GM10248 (cell line): ENCODE measurements at regions not wholly inside any gene's neighbourhood (a gene's known extent, or its start where the extent isn't known, plus 50 kb on each side); places are given as distances from the start of the nearest gene placed in this dataset.

Experiments used
- CTCF ChIA-PET: fragments of 300-600 bp; sonication (Branson Sonifier 250); formaldehyde crosslinking; extraction: SDS; loops from one replicate; lab custom pipeline; 2021; ENCODE audit warnings: antibody characterized with exemption; lab: Yijun Ruan, JAX
- POLR2A ChIA-PET: fragments of 350-650 bp; sonication (Branson Sonifier 250); formaldehyde crosslinking; extraction: SDS; loops from one replicate; lab custom pipeline; 2020; ENCODE audit warnings: antibody characterized with exemption; lab: Yijun Ruan, JAX
- DNase-seq: peaks from one replicate; pipeline ENCODE4 v3.0.0; 2012; ENCODE audit errors: extremely low spot score
- TF ChIP-seq, protein P1 (sequence below): IDR thresholded peaks from 2 replicates; pipeline ENCODE4 v1.5.1; 2012; ENCODE audit warnings: mild to moderate bottlenecking, low read depth; ENCODE audit errors: extremely low read depth, missing control alignments, control extremely low read depth

DNA sequence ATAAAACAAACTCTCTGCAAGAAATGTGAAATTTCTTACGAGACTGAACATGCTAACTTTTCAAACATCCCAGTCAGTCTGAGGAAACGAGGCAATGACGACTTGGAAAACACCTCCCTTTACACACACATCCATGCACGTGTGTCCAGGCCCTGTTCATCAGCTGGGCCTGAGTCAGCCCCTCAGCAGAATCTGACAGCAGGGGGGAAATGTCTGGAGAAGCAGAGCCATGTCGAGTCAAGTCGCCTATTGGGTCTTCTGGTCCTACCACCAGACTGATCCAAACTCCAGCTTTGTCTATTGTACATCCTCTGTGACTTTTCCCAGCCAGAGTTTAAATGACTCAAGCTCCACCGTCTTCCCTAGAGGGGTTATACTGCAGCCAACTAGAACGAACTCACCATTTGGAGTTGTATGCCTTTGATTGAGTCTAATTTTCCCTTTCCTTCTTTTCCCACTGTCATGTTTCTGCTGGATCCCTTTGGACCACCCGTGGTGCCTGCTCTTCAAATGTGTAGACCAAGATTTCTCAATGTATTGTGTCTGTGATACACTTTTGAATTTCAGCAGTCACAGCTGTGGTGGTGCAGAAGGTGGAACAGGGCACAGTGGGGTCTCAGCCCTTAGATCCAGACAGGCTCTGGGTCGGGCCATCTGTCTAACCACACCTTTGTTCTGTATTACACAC, 254.0 kb downstream of the CDC5L start:
- no peak for DNase-seq
- TF ChIP-seq, protein P1, sequence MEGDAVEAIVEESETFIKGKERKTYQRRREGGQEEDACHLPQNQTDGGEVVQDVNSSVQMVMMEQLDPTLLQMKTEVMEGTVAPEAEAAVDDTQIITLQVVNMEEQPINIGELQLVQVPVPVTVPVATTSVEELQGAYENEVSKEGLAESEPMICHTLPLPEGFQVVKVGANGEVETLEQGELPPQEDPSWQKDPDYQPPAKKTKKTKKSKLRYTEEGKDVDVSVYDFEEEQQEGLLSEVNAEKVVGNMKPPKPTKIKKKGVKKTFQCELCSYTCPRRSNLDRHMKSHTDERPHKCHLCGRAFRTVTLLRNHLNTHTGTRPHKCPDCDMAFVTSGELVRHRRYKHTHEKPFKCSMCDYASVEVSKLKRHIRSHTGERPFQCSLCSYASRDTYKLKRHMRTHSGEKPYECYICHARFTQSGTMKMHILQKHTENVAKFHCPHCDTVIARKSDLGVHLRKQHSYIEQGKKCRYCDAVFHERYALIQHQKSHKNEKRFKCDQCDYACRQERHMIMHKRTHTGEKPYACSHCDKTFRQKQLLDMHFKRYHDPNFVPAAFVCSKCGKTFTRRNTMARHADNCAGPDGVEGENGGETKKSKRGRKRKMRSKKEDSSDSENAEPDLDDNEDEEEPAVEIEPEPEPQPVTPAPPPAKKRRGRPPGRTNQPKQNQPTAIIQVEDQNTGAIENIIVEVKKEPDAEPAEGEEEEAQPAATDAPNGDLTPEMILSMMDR, result no peak
- POLR2A ChIA-PET, result no interaction called here
- CTCF ChIA-PET, result interaction anchor here (1.4 kb wide), 1 partner anchor 1290 kb away, joined by 3 read pairs; no protein-coding TSS in a partner anchor

DNA sequence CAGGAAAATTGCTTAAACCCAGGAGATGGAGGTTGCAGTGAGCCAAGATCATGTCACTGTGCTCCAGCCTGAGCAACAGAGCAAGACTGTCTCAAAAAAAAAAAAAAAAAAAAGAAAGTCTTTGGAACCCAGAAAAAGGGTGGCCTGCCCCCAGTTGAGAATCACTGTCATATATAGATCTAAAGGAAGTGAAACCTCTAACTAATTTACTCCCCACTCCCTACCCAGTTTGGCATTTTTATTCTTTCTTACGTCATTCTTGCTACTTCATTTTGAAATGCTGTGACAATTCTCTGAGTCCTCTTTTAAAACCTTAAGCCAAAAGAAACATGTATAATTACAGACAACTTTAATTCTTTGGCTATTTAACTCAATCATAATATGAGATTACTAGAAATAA, 254.8 kb downstream of the CDC5L start:
- CTCF ChIA-PET, result interaction anchor here (1.4 kb wide), 1 partner anchor 1289 kb away, joined by 3 read pairs; no protein-coding TSS in a partner anchor

DNA sequence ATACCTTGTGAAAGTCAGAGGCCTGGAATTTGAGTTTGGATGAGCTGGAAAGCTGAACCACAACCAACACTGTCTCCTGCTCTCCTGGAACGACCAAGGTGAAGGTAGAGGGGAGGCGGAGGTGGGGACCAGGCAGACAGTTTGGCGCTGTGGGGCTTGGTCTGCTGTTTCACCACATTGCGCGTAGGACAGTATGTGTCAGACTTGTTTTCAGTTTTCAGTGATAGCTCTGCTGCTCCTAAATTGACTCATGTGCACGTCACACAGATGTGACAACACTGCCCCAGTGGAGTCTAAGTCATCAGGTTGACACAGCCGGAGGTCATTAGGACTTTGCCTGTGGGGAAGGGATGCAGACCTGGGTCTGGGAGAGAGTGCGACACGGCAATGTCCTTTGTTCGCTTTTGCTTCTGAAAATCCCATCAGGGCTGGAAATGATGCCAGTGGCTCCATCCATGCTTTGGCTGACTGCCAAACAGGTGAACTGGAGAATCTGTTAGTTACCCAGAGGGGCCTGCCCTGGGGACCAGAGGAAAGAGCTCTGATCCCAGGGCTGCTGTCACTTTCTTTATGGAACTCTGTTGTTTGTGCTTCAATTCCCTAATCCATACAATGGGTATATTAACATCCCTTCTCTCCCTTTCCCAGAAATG, 255.5 kb downstream of the CDC5L start:
- ChIA-PET CTCF (no interaction called here), POLR2A (no interaction called here)
- no peak for DNase-seq
- TF ChIP-seq, protein P1, result no peak

More for the DNA sequence above, 254.8 kb downstream of the CDC5L start:
- POLR2A ChIA-PET, result no interaction called here
- TF ChIP-seq, protein P1, result no peak
- no peak for DNase-seq

DNA sequence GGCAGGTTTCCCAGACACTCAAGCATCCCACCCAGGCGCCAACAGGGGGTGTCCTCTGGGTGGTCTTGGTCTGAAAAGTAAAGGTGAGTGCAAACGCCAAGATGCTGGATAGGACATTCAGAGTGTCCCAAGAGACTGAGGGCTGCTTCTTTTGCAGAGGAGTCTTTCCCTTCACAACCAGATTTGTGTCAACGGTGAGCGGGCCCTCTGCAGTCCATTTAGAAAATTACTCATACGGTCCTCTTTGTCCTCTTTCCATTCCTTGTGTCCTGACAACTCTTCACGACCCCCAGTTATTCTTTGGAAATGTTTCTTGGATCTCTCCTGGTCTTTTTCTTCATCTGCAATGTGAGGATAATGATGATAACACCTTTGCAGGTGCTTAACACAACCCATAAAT, 257.8 kb downstream of the CDC5L start:
- DNase-seq, result no peak
- TF ChIP-seq, protein P1, result no peak
- ChIA-PET POLR2A (no interaction called here), CTCF (interaction anchor here (1.1 to 4.1 kb wide), 2 partner anchors 11 to 775 kb away, joined by 3 to 21 read pairs; no protein-coding TSS in a partner anchor)

DNA sequence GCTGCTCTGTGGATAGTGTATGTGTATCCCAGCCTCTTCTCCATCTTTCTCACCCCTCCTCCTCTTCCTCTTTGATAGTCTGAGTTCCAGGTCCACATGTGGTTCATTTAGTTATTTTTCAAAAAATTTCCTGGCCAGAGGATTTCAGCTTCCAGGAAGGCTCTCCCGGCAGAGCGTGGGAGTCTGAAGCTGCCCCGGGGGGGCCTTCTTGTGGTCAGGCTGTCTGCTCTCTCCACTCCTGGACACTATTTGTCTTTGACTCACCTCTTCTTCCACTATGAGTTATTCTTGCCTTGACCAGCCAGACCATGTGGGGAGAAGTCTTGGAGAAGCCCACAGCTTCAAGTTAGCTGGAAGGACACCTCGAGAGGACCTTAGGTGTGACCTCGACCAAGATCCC, 258.8 kb downstream of the CDC5L start:
- ChIA-PET POLR2A (no interaction called here), CTCF (interaction anchor here (1.1 to 4.1 kb wide), 6 partner anchors 10 to 1276 kb away, joined by 3 to 21 read pairs (median 4); no protein-coding TSS in a partner anchor)
- TF ChIP-seq, protein P1, result no peak
- DNase-seq, result no peak

DNA sequence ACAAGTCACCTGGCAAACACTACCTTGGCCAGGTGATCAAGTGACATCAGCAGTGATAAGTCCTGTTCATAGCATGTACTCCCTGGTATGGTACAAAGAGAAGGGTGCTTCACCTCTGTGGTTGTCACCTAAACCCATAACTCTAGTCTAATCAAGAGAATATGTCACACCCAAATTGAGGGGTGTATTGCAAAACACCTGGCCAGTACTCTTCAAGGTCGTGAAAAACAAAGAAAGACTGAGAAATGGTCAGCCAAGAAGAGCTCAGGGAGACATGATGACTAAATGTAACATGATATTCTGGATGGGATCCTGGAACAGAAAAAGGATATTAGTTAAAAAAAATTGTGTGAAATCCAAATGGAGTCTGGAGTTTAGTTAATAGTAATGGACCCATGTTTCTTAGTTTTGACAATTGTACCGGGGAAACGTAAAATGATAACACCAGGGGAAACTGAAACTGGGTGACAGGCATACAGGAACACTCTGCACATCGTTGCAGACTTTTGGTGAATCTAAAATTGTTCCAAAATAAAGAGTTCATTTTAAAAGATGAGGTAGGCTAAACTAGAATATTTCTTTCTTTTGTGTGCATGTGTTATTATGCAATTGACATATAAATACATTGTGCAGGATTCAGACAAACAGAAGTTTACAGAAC, 262.0 kb downstream of the CDC5L start:
- ChIA-PET CTCF (interaction anchor here (1.3 kb wide), 2 partner anchors 1273 to 1281 kb away, joined by 3 read pairs; no protein-coding TSS in a partner anchor), POLR2A (no interaction called here)
- TF ChIP-seq, protein P1, result no peak
- no peak for DNase-seq
